Neural progenitor cell (in vitro differentiated cells): ENCODE measurements at regions not wholly inside any gene's neighbourhood (a gene's known extent, or its start where the extent isn't known, plus 50 kb on each side); places are given as distances from the start of the nearest gene placed in this dataset.

Experiments used
- DNase-seq: peaks from one replicate; pipeline ENCODE4 v3.0.0-alpha.2; 2016; ENCODE audit warnings: low spot score
- H2AFZ ChIP-seq: fragments of 200-600 bp; sonication (generic); replicated peaks from 2 replicates; pipeline ENCODE4 v1.6.1; 2016; ENCODE audit warnings: antibody characterized with exemption
- H3F3A ChIP-seq: fragments of 200-600 bp; sonication (generic); 2 replicates; pipeline ENCODE4 v1.6.1; 2016; ENCODE audit warnings: antibody characterized with exemption, low read depth
- H3K27ac ChIP-seq: fragments of 200-600 bp; sonication (generic); 2 replicates; pipeline ENCODE4 v1.5.1; 2016; ENCODE audit warnings: mild to moderate bottlenecking
- H3K27me3 ChIP-seq: fragments of 200-600 bp; sonication (generic); 2 replicates; pipeline ENCODE4 v1.6.1; 2016; ENCODE audit warnings: mild to moderate bottlenecking, moderate library complexity
- H3K36me3 ChIP-seq: fragments of 200-600 bp; sonication (generic); 2 replicates; pipeline ENCODE4 v1.5.1; 2016
- H3K4me1 ChIP-seq: fragments of 200-600 bp; sonication (generic); 2 replicates; pipeline ENCODE4 v1.6.1; 2016; ENCODE audit warnings: mixed run types
- H3K4me2 ChIP-seq: fragments of 200-600 bp; sonication (generic); 2 replicates; pipeline ENCODE4 v1.6.1; 2016
- H3K4me3 ChIP-seq: fragments of 200-600 bp; sonication (generic); 2 replicates; pipeline ENCODE4 v1.5.1; 2016
- H3K79me2 ChIP-seq: fragments of 200-600 bp; sonication (generic); 2 replicates; pipeline ENCODE4 v1.6.1; 2016; ENCODE audit warnings: low read depth
- H3K9ac ChIP-seq: fragments of 200-600 bp; sonication (generic); 2 replicates; pipeline ENCODE4 v1.6.1; 2016
- H3K9me3 ChIP-seq: fragments of 200-600 bp; sonication (generic); 2 replicates; pipeline ENCODE4 v1.5.1; 2016; ENCODE audit warnings: low read depth
- H4K20me1 ChIP-seq: fragments of 200-600 bp; sonication (generic); 2 replicates; pipeline ENCODE4 v1.6.1; 2016; ENCODE audit warnings: low read depth
- H3K27ac Mint-ChIP-seq: 3 replicates; pipeline ENCODE4 v1.8.0; 2021; ENCODE audit warnings: mixed read lengths
- H3K27me3 Mint-ChIP-seq: 2 replicates; pipeline ENCODE4 v1.8.0; 2022; ENCODE audit warnings: low read depth, mild to moderate bottlenecking, inconsistent platforms, moderate library complexity, mixed read lengths; ENCODE audit not compliant: insufficient read depth
- H3K36me3 Mint-ChIP-seq: 3 replicates; pipeline ENCODE4 v1.8.0; 2021; ENCODE audit warnings: mixed read lengths
- H3K4me1 Mint-ChIP-seq: 3 replicates; pipeline ENCODE4 v1.8.0; 2021; ENCODE audit warnings: mixed read lengths
- H3K4me3 Mint-ChIP-seq: 3 replicates; pipeline ENCODE4 v1.8.0; 2021; ENCODE audit warnings: mild to moderate bottlenecking, moderate library complexity, mixed read lengths
- H3K9me3 Mint-ChIP-seq: 3 replicates; pipeline ENCODE4 v1.8.0; 2020; ENCODE audit warnings: mixed read lengths
- EZH2 ChIP-seq: fragments of 200-600 bp; sonication (generic); IDR thresholded peaks from 2 replicates; pipeline ENCODE4 v1.6.1; 2017; ENCODE audit warnings: antibody characterized with exemption, mild to moderate bottlenecking, moderate library complexity
- EZH2phosphoT487 ChIP-seq: fragments of 200-600 bp; sonication (generic); IDR thresholded peaks from 2 replicates; pipeline ENCODE4 v1.6.1; 2017; ENCODE audit warnings: antibody characterized with exemption
- TF ChIP-seq, protein P1 (sequence below): fragments of 200-600 bp; sonication (generic); IDR thresholded peaks from 2 replicates; pipeline ENCODE4 v1.5.1; 2017; ENCODE audit warnings: antibody characterized with exemption, mild to moderate bottlenecking

DNA sequence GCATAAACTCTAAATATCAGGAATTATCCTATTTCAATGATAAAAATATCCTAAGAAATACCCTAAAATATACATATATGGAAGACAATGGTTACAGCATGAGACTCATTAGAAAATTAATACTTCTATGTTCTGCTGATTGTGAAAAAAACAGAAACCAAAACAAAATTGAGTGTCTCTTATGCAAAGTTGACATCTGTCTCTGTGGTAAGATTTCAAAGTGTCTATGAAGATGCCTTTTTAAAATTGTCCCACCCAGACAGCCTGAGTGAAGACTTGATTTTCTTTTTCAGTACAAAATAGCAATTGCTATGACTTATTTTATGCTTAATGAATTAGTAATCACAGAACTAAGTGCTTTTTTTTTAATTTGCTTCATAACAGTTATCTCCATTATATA, 1368.4 kb upstream of the LRRTM1 start:
- H3K4me3 Mint-ChIP-seq, result no peak overlapping the region
- H3K9me3 ChIP-seq, result no peaks in the 10 kb centered on the region
- TF ChIP-seq EZH2phosphoT487 (no peak), EZH2 (no peak)
- TF ChIP-seq, protein P1, sequence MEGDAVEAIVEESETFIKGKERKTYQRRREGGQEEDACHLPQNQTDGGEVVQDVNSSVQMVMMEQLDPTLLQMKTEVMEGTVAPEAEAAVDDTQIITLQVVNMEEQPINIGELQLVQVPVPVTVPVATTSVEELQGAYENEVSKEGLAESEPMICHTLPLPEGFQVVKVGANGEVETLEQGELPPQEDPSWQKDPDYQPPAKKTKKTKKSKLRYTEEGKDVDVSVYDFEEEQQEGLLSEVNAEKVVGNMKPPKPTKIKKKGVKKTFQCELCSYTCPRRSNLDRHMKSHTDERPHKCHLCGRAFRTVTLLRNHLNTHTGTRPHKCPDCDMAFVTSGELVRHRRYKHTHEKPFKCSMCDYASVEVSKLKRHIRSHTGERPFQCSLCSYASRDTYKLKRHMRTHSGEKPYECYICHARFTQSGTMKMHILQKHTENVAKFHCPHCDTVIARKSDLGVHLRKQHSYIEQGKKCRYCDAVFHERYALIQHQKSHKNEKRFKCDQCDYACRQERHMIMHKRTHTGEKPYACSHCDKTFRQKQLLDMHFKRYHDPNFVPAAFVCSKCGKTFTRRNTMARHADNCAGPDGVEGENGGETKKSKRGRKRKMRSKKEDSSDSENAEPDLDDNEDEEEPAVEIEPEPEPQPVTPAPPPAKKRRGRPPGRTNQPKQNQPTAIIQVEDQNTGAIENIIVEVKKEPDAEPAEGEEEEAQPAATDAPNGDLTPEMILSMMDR, result no peak
- H3K79me2 ChIP-seq, result no peaks in the 10 kb centered on the region
- H3K4me3 ChIP-seq, result no peak overlapping the region
- no peaks in the 10 kb centered on the region for H3K36me3 Mint-ChIP-seq
- H4K20me1 ChIP-seq, result no peaks in the 10 kb centered on the region
- H3K4me1 ChIP-seq, result no peaks in the 10 kb centered on the region
- H3K27ac Mint-ChIP-seq, result no peak overlapping the region
- H2AFZ ChIP-seq, result no peak overlapping the region
- no peaks in the 10 kb centered on the region for H3K9me3 Mint-ChIP-seq
- H3K27ac ChIP-seq, result no peak overlapping the region
- no peaks in the 10 kb centered on the region for H3K4me1 Mint-ChIP-seq
- no peaks in the 10 kb centered on the region for H3K36me3 ChIP-seq
- H3K4me2 ChIP-seq, result no peak overlapping the region
- H3K9ac ChIP-seq, result no peak overlapping the region
- DNase-seq, result no peak
- no peaks in the 10 kb centered on the region for H3K27me3 Mint-ChIP-seq
- H3K27me3 ChIP-seq, result no peaks in the 10 kb centered on the region
- no peaks in the 10 kb centered on the region for H3F3A ChIP-seq

DNA sequence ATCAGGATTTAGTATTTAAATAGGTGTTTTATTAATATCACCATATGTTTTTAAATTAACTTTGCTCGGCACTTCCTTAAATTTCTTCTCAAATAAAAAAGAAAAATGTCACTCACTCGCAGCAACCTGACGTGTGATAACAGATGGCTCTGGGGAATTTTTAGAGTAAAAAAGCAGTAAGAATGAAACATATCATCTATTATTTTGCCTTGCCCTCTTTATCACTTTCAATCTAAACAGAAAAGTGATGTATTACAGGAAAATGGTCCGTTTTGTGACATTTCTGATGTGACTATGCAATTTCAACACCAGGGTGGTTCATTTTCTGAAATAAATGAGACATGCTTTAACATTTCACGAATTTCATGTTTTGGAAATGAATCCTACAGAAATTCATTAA, 1368.0 kb upstream of the LRRTM1 start:
- Histone ChIP-seq H3K36me3 (no peaks in the 10 kb centered on the region), H3K27ac (no peak overlapping the region), H3F3A (no peaks in the 10 kb centered on the region), H3K27me3 (no peaks in the 10 kb centered on the region), H3K4me2 (no peak overlapping the region), H3K4me3 (no peak overlapping the region), H3K79me2 (no peaks in the 10 kb centered on the region), H2AFZ (no peak overlapping the region), H3K4me1 (no peaks in the 10 kb centered on the region), H3K9me3 (no peaks in the 10 kb centered on the region), H3K9ac (no peak overlapping the region), H4K20me1 (no peaks in the 10 kb centered on the region)
- no peaks in the 10 kb centered on the region for H3K36me3 Mint-ChIP-seq
- no peak overlapping the region for H3K27ac Mint-ChIP-seq
- no peaks in the 10 kb centered on the region for H3K4me1 Mint-ChIP-seq
- no peaks in the 10 kb centered on the region for H3K9me3 Mint-ChIP-seq
- no peaks in the 10 kb centered on the region for H3K27me3 Mint-ChIP-seq
- no peak overlapping the region for H3K4me3 Mint-ChIP-seq
- DNase-seq, result no peak
- TF ChIP-seq EZH2 (no peak), EZH2phosphoT487 (no peak)
- TF ChIP-seq, protein P1, result no peak

DNA sequence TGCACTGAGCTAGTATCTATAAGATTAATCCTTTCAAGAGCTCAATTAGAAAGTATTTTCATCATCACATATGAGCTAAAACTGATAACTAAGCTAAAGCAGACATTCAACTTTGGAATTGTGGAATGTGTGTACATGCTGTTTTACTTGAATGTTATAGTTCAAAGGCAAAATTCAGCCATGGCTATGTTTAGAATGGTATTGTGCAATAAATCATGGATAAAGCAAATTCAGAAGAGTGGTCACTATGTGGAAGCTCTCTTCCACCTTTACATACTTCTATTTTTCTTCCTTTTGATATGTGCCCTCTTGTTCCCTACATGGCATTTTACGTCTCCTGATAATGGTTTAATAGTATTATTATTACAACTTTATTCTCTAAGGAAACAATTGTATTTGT, 1366.3 kb upstream of the LRRTM1 start:
- Histone ChIP-seq H3K9me3 (no peaks in the 10 kb centered on the region), H3K9ac (no peak overlapping the region), H3K4me2 (no peak overlapping the region), H3F3A (no peaks in the 10 kb centered on the region), H3K36me3 (no peaks in the 10 kb centered on the region), H4K20me1 (no peaks in the 10 kb centered on the region), H3K79me2 (no peaks in the 10 kb centered on the region), H3K27me3 (no peaks in the 10 kb centered on the region), H3K4me1 (no peaks in the 10 kb centered on the region), H3K4me3 (no peak overlapping the region), H2AFZ (no peak overlapping the region), H3K27ac (no peak overlapping the region)
- Mint-ChIP-seq H3K27me3 (no peaks in the 10 kb centered on the region), H3K4me3 (no peak overlapping the region), H3K9me3 (no peaks in the 10 kb centered on the region), H3K4me1 (no peaks in the 10 kb centered on the region), H3K27ac (no peak overlapping the region), H3K36me3 (no peaks in the 10 kb centered on the region)
- DNase-seq, result no peak
- TF ChIP-seq EZH2phosphoT487 (no peak), EZH2 (no peak)
- TF ChIP-seq, protein P1, result no peak

DNA sequence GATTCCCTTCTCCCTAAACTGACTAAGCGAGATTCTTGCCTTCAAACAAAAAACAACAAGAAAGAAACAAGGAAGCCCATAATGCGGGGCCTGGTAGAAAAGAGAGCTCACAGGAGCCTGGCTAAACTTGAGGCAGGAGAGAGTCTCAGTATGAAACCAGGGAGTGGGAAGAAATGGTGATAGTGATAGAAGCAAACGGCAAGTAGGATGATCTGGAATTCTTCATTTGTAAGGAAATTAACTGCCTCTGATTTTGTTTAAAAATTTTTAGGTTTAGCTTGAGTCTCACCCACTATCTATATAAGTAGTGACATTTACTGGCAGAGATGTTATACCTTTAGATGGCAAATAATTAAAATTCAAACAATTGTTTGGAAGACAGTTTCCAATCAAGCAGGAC, 1356.5 kb upstream of the LRRTM1 start:
- H3K9me3 ChIP-seq, result no peaks in the 10 kb centered on the region
- Mint-ChIP-seq H3K4me3 (no peak overlapping the region), H3K9me3 (peaks cover 2% of the 10 kb centered on the region), H3K27me3 (no peaks in the 10 kb centered on the region), H3K27ac (no peak overlapping the region), H3K4me1 (no peaks in the 10 kb centered on the region), H3K36me3 (no peaks in the 10 kb centered on the region)
- H3K27ac ChIP-seq, result no peak overlapping the region
- H4K20me1 ChIP-seq, result no peaks in the 10 kb centered on the region
- H2AFZ ChIP-seq, result no peak overlapping the region
- TF ChIP-seq EZH2phosphoT487 (no peak), EZH2 (no peak)
- TF ChIP-seq, protein P1, result no peak
- H3K4me1 ChIP-seq, result peaks cover 7% of the 10 kb centered on the region
- H3K36me3 ChIP-seq, result no peaks in the 10 kb centered on the region
- no peaks in the 10 kb centered on the region for H3F3A ChIP-seq
- no peaks in the 10 kb centered on the region for H3K27me3 ChIP-seq
- no peak for DNase-seq
- no peak overlapping the region for H3K4me3 ChIP-seq
- no peaks in the 10 kb centered on the region for H3K79me2 ChIP-seq
- H3K9ac ChIP-seq, result no peak overlapping the region
- H3K4me2 ChIP-seq, result no peak overlapping the region
